Stimulated activated effector memory CD8-positive, alpha-beta T cell treated with anti-CD3 and anti-CD28 coated beads, Interleukin-12 subunit alpha, Interleukin-12 subunit beta, amount 100 ng/mL, for 72 hours (primary cell): ENCODE measurements at regions not wholly inside any gene's neighbourhood (a gene's known extent, or its start where the extent isn't known, plus 50 kb on each side); places are given as distances from the start of the nearest gene placed in this dataset.

Experiments used
- ATAC-seq: fragments of 150-1000 bp; cut with Tn5 transposase; 2 replicates; pipeline ENCODE4 v1.10.0; 2021
- DNase-seq, 2 donors: peaks; one replicate each; pipeline ENCODE4 v3.0.0; 2021 to 2022; ENCODE audit warnings: low spot score in 2 of 2
- H3K27ac Mint-ChIP-seq: one replicate; pipeline ENCODE4 v1.8.0; 2022; ENCODE audit warnings: mild to moderate bottlenecking, mixed read lengths
- H3K36me3 Mint-ChIP-seq: one replicate; pipeline ENCODE4 v1.8.0; 2022; ENCODE audit warnings: mild to moderate bottlenecking, mixed read lengths
- H3K4me1 Mint-ChIP-seq: one replicate; pipeline ENCODE4 v1.8.0; 2022; ENCODE audit warnings: mixed read lengths
- H3K4me3 Mint-ChIP-seq: one replicate; pipeline ENCODE4 v1.8.0; 2022; ENCODE audit warnings: mild to moderate bottlenecking, mixed read lengths
- H3K9me3 Mint-ChIP-seq: one replicate; pipeline ENCODE4 v1.8.0; 2022; ENCODE audit warnings: mixed read lengths

DNA sequence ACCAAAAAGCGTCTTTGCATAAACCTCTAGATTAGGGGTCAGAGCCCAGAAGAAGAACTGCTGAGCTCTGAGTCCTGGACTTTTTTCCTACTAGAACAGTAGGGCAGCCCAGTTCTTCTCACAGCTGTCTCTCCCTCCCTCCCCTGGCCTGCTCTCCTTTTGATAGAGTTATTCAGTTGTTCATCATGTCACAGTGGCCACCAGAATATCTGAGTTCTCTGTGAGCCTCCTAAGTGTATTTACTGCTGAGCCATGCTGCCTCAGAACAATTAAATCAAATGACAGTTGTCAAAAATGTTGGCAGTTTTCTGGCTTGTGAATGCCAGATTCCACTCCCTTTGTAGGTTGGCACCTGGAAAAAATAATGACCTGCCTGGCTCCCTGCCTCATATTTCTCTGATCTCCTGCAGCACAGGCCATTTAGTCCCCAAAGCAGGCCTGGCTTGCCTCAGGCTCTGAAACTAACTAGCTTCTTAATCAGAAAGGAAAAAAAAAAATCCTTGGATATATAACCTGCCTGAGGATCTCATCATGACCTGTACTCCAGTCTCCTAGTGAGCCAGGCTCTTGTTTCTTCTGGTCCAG is 377.4 kb upstream of the LARGE1 start:
- Mint-ChIP-seq H3K36me3 (no peaks in the 10 kb centered on the region), H3K27ac (no peak overlapping the region), H3K4me3 (no peak overlapping the region), H3K4me1 (no peaks in the 10 kb centered on the region), H3K9me3 (peaks cover 3% of the 10 kb centered on the region)
- DNase-seq (no peak), ATAC-seq (no peak)

DNA sequence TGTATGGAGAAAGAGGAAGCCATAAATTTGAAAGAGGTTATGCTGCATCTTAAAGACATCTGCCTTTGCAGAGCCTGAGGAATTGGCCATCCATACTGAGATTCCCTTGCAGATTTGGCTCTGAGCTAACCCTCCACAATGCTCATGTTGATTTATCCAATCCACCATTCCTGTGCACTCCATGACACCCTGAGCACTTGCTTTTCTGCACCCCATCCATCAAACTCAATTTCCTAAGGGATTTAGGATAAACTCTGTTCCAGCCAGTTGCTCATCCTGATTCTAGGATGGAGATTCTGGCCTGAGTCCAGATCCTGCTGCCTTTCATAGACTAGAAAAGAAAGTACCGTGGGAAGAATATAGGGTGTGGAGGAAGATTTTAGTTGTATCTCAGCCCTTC is 379.2 kb upstream of the LARGE1 start:
- peaks cover 3% of the 10 kb centered on the region for H3K9me3 Mint-ChIP-seq
- no peak for DNase-seq
- H3K27ac Mint-ChIP-seq = no peak overlapping the region
- H3K36me3 Mint-ChIP-seq = no peaks in the 10 kb centered on the region
- no peak overlapping the region for H3K4me3 Mint-ChIP-seq
- ATAC-seq = no peak
- H3K4me1 Mint-ChIP-seq = no peaks in the 10 kb centered on the region

DNA sequence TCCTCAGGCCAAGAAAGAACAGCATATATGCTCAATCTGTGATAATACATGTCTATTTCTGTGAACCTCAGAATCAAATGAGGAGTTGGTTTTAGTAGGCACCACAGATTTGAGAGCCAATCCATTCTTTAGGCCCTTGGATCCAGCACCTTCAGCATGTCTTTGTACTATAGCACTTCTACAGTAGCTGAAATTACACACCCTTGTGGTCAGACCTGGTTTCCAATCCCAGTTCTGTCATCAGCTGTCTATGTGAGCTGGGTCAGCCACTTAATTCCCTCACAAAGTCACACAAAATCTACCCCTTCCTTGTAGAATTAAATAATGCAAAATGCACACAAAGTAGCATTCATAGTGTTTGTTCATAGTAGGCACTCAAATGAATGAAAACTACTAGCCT is 381.3 kb upstream of the LARGE1 start:
- no peak for ATAC-seq
- DNase-seq = no peak
- no peak overlapping the region for H3K4me3 Mint-ChIP-seq
- H3K4me1 Mint-ChIP-seq = no peaks in the 10 kb centered on the region
- no peak overlapping the region for H3K27ac Mint-ChIP-seq
- H3K9me3 Mint-ChIP-seq = peaks cover 6% of the 10 kb centered on the region
- no peaks in the 10 kb centered on the region for H3K36me3 Mint-ChIP-seq

DNA sequence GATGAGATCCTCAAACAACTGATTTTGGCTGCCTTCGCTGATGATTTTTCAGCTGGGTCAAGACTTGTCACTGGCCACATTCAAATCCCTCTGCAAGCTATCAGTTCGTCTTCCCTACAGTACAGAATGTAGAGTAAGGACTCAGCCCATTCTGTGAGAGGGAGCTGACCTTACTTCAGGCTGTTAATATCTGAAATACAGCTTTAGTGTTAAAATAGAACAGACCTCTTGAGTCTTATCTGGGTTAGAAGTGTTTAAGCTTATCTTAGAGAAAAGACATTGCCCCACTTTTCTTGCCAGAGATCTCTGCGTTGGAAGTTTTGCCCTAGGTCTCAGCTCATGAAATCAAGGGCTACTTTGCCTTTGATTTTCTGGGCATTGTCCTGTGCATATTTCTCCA is 383.4 kb upstream of the LARGE1 start:
- DNase-seq (no peak), ATAC-seq (no peak)
- Mint-ChIP-seq H3K36me3 (no peaks in the 10 kb centered on the region), H3K4me1 (no peaks in the 10 kb centered on the region), H3K4me3 (no peak overlapping the region), H3K9me3 (peaks cover 6% of the 10 kb centered on the region), H3K27ac (no peak overlapping the region)

DNA sequence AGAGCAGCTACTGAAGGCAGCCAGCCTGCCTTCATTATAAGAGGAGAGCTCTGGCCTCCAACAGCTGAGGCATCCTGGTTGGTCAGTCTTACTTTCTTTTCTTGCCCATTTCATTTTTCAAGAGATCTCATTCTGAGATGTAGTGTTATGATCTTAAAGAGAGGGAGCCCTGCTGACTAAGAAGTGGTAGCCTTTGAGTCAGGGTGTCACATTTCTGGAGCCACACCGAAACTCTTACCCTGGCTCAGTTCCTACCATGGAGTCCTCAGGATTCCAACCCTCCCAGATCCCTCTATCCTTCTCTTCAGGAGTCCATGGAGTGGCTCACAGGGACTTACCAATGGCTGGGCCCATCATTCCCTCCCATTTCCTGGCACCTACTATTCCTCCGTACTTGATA is 386.1 kb upstream of the LARGE1 start:
- DNase-seq = no peak
- no peaks in the 10 kb centered on the region for H3K4me1 Mint-ChIP-seq
- ATAC-seq = no peak
- H3K4me3 Mint-ChIP-seq = no peak overlapping the region
- H3K9me3 Mint-ChIP-seq = peaks cover 6% of the 10 kb centered on the region
- H3K27ac Mint-ChIP-seq = no peak overlapping the region
- H3K36me3 Mint-ChIP-seq = no peaks in the 10 kb centered on the region

DNA sequence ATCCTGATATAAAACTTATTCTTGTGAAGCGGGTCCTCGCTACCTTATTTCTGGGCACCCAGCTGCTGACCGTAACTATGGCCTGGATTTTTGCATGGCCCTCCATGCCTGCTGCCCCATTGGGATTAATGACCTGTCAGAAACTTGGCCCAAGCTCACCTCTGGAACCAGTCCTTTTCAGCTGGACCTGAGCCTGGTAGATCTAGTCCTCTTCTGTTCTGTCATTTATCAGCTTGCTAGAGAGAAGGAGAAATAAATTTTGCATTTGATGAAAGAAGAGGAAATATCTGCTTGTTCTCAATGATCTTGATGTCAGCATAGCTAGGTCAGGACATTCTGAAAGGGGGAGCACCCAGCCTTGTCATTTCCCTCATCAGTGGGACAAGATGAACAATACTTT is 387.8 kb upstream of the LARGE1 start:
- Mint-ChIP-seq H3K27ac (no peak overlapping the region), H3K9me3 (peaks cover 7% of the 10 kb centered on the region), H3K4me3 (no peak overlapping the region), H3K4me1 (no peaks in the 10 kb centered on the region), H3K36me3 (no peaks in the 10 kb centered on the region)
- DNase-seq (no peak), ATAC-seq (no peak)

DNA sequence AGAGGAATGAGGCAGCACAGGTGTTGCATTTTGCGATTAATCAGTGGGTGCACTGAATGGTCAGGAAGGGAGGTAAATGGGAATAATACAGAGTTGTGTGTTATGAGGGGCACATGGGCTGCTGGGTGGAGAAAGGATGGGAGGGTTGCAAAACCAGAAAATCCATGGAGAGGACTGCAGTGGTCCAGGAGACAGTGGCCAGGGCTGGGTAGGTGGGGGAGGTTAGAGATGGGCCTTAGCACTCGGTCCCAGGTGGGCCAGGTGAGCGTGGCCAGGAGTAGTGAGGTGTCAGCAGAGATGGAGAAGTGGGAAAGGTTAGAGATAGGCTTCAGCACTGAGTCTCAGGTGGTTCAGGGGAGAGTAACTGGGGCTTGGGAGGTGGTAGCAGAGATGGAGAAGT is 399.1 kb upstream of the LARGE1 start:
- ATAC-seq = no peak
- Mint-ChIP-seq H3K9me3 (peaks cover 18% of the 10 kb centered on the region), H3K4me3 (no peak overlapping the region), H3K36me3 (no peaks in the 10 kb centered on the region), H3K4me1 (no peaks in the 10 kb centered on the region), H3K27ac (no peak overlapping the region)
- no peak for DNase-seq

DNA sequence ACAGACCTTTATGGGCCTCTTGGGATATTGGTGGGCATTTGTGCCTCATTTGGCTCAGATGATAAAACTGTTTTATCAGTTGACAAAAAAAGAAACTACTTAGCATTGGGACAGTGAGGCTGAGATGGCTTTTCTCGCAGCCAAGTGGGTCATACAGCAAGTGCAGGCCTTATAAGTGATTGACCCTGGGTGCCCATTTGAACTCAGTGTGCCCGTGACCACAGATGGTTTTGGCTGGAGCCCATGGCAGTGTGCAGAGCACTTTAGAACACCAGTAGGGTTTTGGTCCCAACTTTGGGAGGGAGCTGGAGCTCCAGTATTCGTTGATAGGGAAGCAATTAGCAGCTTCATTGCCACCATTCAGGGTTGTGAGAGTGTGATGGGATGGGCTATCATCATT is 404.5 kb upstream of the LARGE1 start:
- no peaks in the 10 kb centered on the region for H3K36me3 Mint-ChIP-seq
- DNase-seq = no peak
- no peaks in the 10 kb centered on the region for H3K4me1 Mint-ChIP-seq
- H3K27ac Mint-ChIP-seq = no peak overlapping the region
- no peak overlapping the region for H3K4me3 Mint-ChIP-seq
- no peak for ATAC-seq
- peaks cover 9% of the 10 kb centered on the region for H3K9me3 Mint-ChIP-seq

DNA sequence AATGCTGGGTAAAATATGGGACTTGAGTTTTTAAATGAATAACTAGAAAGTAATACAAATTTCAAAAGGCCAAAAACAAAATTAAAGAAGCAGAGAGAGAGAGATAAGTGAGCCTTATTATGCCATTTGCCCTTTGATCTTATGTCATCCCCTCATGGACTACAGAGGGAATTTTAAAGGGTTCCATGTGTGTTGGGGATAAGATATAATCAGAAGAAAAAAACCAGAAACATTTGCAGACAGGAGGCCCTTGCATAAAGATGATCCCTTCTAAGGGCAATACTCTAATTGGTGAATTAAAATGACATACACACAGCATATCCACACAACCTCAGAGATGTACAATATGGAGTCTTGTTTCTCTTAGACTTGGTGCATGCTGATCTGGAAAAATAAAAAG is 406.6 kb upstream of the LARGE1 start:
- ATAC-seq = no peak
- peaks cover 6% of the 10 kb centered on the region for H3K9me3 Mint-ChIP-seq
- DNase-seq = no peak

DNA sequence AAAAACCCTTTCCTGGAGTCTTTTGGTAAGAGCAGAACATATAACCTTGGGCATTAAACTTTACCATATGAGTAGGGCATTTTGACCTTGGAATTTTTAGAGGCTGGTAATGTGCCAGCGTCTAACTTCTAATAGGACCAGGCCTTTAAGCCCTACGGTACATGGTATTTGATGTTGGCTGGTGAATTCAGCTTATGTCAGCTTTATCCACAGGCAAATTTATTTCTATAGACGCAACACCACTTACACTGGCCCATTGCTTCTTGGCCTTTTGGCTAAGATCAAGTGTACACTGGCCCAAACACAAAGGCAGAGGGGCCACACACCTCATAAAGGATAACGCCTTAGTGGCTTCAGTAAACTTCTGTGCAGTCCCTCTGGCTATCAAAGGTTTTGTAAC is 410.2 kb upstream of the LARGE1 start:
- no peaks in the 10 kb centered on the region for H3K36me3 Mint-ChIP-seq
- H3K4me1 Mint-ChIP-seq = no peaks in the 10 kb centered on the region
- no peak overlapping the region for H3K27ac Mint-ChIP-seq
- DNase-seq = no peak
- H3K4me3 Mint-ChIP-seq = no peak overlapping the region
- no peak for ATAC-seq
- peaks cover 6% of the 10 kb centered on the region for H3K9me3 Mint-ChIP-seq

More for the DNA sequence above, 406.6 kb upstream of the LARGE1 start:
- no peak overlapping the region for H3K4me3 Mint-ChIP-seq
- H3K4me1 Mint-ChIP-seq = no peaks in the 10 kb centered on the region
- no peak overlapping the region for H3K27ac Mint-ChIP-seq
- no peaks in the 10 kb centered on the region for H3K36me3 Mint-ChIP-seq

DNA sequence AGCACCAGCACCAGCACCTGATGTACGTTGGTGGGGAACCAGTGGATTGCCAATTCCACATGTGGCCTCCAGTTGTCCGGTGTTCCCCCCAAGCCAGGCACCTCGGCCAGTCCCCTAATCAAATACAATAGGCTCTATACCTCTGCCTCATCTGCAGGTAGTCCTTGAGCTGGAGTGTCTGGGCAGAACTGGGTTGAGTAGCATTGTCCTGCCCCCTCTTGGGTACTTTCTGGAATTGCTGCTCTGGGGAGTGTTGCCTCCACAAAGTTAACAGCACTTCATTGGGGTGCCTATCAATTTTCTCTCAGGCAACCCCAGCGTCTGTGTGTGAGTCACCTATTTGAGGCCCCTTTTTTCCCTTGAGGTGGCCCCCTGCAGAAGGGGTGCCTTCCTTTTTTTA is 413.0 kb upstream of the LARGE1 start:
- DNase-seq (no peak), ATAC-seq (no peak)
- peaks cover 8% of the 10 kb centered on the region for H3K9me3 Mint-ChIP-seq

DNA sequence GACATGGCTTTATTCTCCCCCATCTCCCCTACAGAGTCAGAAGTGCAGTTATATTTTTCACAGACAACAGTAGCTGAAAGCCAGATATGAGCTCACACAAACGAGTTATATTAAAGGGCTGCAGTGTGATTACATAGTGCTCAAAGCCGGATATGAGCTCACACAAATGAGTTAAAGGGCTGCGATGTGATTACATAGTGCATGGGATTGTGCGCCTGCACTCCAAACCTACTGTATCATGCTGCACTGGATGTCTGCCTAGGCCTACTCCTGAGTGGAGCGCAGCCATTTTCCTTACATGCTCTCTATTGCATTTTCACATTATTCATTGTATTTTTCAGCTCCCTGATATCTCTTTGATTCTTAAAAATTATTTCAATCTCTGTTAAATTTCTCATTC is 414.6 kb upstream of the LARGE1 start:
- H3K4me3 Mint-ChIP-seq = no peak overlapping the region
- ATAC-seq = no peak

More for the DNA sequence above, 413.0 kb upstream of the LARGE1 start:
- Mint-ChIP-seq H3K4me3 (no peak overlapping the region), H3K27ac (no peak overlapping the region), H3K36me3 (no peaks in the 10 kb centered on the region), H3K4me1 (no peaks in the 10 kb centered on the region)

DNA sequence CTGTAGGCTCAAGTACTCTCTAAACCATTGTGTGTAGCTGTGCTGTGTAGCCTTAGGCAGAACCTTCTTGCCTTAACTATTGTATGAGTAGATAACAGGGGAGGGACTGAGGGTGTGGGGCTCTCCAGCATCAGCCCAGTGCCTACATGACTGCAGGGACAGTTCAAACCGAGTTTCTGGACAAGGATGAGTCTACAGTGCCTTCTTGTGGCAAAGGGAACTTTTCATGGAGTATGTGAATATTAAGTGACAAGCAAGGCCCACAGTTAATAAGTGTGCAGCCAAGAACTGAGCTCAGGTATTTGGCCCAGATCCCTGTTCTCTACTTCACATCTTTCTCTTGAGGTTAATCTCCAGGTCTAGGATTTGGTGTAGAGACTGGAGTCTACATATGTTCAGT is 424.4 kb upstream of the LARGE1 start:
- Mint-ChIP-seq H3K4me1 (no peaks in the 10 kb centered on the region), H3K36me3 (no peaks in the 10 kb centered on the region), H3K4me3 (no peak overlapping the region), H3K9me3 (peaks cover 4% of the 10 kb centered on the region), H3K27ac (no peak overlapping the region)
- DNase-seq = no peak
- no peak for ATAC-seq

More for the DNA sequence above, 414.6 kb upstream of the LARGE1 start:
- H3K27ac Mint-ChIP-seq = no peak overlapping the region
- H3K4me1 Mint-ChIP-seq = no peaks in the 10 kb centered on the region
- peaks cover 14% of the 10 kb centered on the region for H3K9me3 Mint-ChIP-seq
- DNase-seq = no peak
- no peaks in the 10 kb centered on the region for H3K36me3 Mint-ChIP-seq

DNA sequence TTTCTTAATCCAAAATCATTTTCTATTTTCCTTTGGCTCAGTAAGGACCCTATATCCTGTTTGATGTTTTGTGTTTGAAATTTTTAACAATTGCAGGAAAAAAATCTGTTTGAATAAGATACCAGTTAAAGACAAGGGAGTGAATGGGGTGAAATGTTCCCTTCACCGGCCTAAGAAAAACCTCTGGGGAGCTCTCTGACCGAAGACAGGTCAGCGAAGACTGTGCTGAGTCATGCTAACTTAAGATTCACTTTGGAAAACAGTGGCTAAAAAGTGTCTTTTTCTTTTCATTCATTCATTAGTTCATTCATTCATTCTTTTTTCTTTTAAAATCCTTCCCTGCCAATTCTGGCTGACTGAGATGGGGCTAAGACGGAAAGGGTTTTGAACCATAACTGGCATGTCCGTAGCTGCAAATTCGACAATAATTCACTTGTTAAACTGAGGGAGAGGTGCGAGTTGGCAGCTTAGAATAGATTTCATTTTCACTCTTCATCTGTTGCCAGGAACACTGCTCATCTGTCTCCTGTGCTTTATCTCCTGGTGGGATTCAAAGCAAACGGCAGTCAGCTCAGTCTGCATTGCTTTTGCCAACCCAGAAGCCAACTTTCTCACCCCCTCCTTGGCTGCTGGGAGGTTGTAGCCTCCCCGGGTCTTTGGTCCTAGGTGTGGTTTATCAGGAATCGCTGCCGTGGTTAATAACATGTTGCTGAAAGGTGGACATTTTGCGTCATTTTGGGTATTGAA is 434.0 kb upstream of the LARGE1 start:
- Mint-ChIP-seq H3K4me3 (no peak overlapping the region), H3K36me3 (no peaks in the 10 kb centered on the region), H3K27ac (no peak overlapping the region), H3K4me1 (no peaks in the 10 kb centered on the region), H3K9me3 (peaks cover 8% of the 10 kb centered on the region)
- ATAC-seq (no peak), DNase-seq (no peak)

DNA sequence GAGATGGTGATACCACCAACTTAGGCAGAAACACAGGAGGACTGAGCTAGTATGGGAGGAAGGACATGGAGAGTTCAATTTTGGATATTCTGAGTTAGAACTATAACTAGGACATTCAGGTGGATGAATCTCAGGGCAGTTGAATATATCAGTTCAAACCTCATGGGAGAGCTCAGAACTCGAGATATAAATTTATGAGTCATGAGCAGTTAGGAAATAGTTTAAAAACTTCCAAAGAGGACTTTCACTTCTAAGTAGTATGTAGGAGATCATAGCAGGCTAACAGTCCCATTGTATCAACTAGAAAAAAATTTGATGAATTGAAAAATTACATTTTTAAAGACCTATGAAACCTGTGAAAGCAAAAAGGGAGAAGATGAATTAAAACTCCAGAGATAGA is 436.2 kb upstream of the LARGE1 start:
- Mint-ChIP-seq H3K4me3 (no peak overlapping the region), H3K27ac (no peak overlapping the region), H3K36me3 (no peaks in the 10 kb centered on the region), H3K4me1 (no peaks in the 10 kb centered on the region), H3K9me3 (peaks cover 8% of the 10 kb centered on the region)
- ATAC-seq (no peak), DNase-seq (no peak)

DNA sequence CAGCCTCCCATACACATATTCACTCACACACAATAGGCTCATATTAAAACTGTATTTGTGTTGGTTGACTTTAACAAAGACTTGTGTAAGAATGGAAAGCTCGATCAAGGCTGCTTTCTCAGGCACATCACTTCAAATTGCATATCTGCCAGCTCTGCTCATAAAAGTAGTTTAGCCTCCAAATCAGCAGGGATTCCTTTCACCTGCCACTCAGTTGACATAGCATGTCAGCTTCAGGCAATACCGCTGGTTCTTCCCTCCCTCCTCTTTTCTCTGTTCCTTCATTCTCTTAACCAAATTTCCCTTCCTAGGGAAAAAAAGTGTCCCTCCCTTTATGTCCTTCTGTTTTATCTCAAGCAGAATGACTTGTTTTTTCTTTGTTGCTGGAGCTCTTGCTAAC is 450.4 kb upstream of the LARGE1 start:
- H3K9me3 Mint-ChIP-seq = peaks cover 8% of the 10 kb centered on the region
- no peak overlapping the region for H3K27ac Mint-ChIP-seq
- H3K4me3 Mint-ChIP-seq = no peak overlapping the region
- DNase-seq = no peak
- ATAC-seq = no peak
- H3K36me3 Mint-ChIP-seq = no peaks in the 10 kb centered on the region
- no peaks in the 10 kb centered on the region for H3K4me1 Mint-ChIP-seq
